ENCODE measurements at regions not wholly inside any gene's neighbourhood (a gene's known extent, or its start where the extent isn't known, plus 50 kb on each side); places are given as distances from the start of the nearest gene placed in this dataset.

GRCh38 chr16:58801838-58802237 is 67.7 kb upstream of the GOT2 start:
- TF ChIP-seq TCF12 (IDR thresholded peaks at IDR 0.05; ENCODE audit: low read depth), result no peak

- TF ChIP-seq EGR1 (IDR thresholded peaks at IDR 0.05) (no peak), YY1 (IDR thresholded peaks at IDR 0.05; ENCODE audit: low read depth) (no peak), USF1 (IDR thresholded peaks at IDR 0.05) (no peak), ZBTB7A (IDR thresholded peaks at IDR 0.05; ENCODE audit: low read depth) (no peak), TEAD4 (IDR thresholded peaks at IDR 0.05) (no peak), FOXM1 (IDR thresholded peaks at IDR 0.05; ENCODE audit: borderline replicate concordance, low read depth) (no peak), TCF12 (IDR thresholded peaks at IDR 0.05; ENCODE audit: low read depth) (no peak), EP300 (IDR thresholded peaks at IDR 0.05; ENCODE audit: borderline replicate concordance) (no peak)
Observed at GRCh38 chr16:58797137-58797801, 63.2 kb upstream of the GOT2 start.

- TF ChIP-seq CREB1 (IDR thresholded peaks at IDR 0.05; ENCODE audit: low read depth) (no peak), TAF1 (IDR thresholded peaks at IDR 0.05; ENCODE audit: low read depth) (no peak), FOXM1 (IDR thresholded peaks at IDR 0.05; ENCODE audit: borderline replicate concordance, low read depth) (no peak), YY1 (IDR thresholded peaks at IDR 0.05; ENCODE audit: low read depth) (no peak), TCF12 (IDR thresholded peaks at IDR 0.05; ENCODE audit: low read depth) (no peak), USF1 (IDR thresholded peaks at IDR 0.05) (no peak), RAD21 (IDR thresholded peaks at IDR 0.05; ENCODE audit: low read depth) (no peak), TEAD4 (IDR thresholded peaks at IDR 0.05) (no peak), MAX (IDR thresholded peaks at IDR 0.05) (no peak), ZBTB7A (IDR thresholded peaks at IDR 0.05; ENCODE audit: low read depth) (no peak), CEBPB (IDR thresholded peaks at IDR 0.05) (no peak), EP300 (IDR thresholded peaks at IDR 0.05; ENCODE audit: borderline replicate concordance) (no peak), REST (IDR thresholded peaks at IDR 0.05; ENCODE audit: low read depth) (no peak), NFIC (IDR thresholded peaks at IDR 0.05) (no peak), EGR1 (IDR thresholded peaks at IDR 0.05) (no peak)
Observed at GRCh38 chr16:58793366-58793765, 59.2 kb upstream of the GOT2 start.

GRCh38 chr16:58792188-58792587 is 58.1 kb upstream of the GOT2 start:
- no peak for TF ChIP-seq RAD21 (IDR thresholded peaks at IDR 0.05; ENCODE audit: low read depth)
- TF ChIP-seq NFIC (IDR thresholded peaks at IDR 0.05), result no peak
- no peak for TF ChIP-seq TAF1 (IDR thresholded peaks at IDR 0.05; ENCODE audit: low read depth)

- TF ChIP-seq USF1 (IDR thresholded peaks at IDR 0.05) (no peak), TAF1 (IDR thresholded peaks at IDR 0.05; ENCODE audit: low read depth) (no peak), YY1 (IDR thresholded peaks at IDR 0.05; ENCODE audit: low read depth) (no peak), ZBTB7A (IDR thresholded peaks at IDR 0.05; ENCODE audit: low read depth) (no peak), MAX (IDR thresholded peaks at IDR 0.05) (no peak), RAD21 (IDR thresholded peaks at IDR 0.05; ENCODE audit: low read depth) (no peak), EP300 (IDR thresholded peaks at IDR 0.05; ENCODE audit: borderline replicate concordance) (no peak), EGR1 (IDR thresholded peaks at IDR 0.05) (no peak), FOXM1 (IDR thresholded peaks at IDR 0.05; ENCODE audit: borderline replicate concordance, low read depth) (no peak), REST (IDR thresholded peaks at IDR 0.05; ENCODE audit: low read depth) (no peak), TCF12 (IDR thresholded peaks at IDR 0.05; ENCODE audit: low read depth) (no peak), TEAD4 (IDR thresholded peaks at IDR 0.05) (no peak), NFIC (IDR thresholded peaks at IDR 0.05) (no peak), CREB1 (IDR thresholded peaks at IDR 0.05; ENCODE audit: low read depth) (no peak), CEBPB (IDR thresholded peaks at IDR 0.05) (no peak)
Observed at GRCh38 chr16:58789351-58789750, 55.2 kb upstream of the GOT2 start.
